Astrocyte of the cerebellum (primary cell): ENCODE measurements at regions not wholly inside any gene's neighbourhood (a gene's known extent, or its start where the extent isn't known, plus 50 kb on each side); places are given as distances from the start of the nearest gene placed in this dataset.

Experiments used
- DNase-seq: peaks from one replicate; pipeline ENCODE4 v3.0.0-alpha.2; 2011; ENCODE audit warnings: low read depth
- H3K4me3 ChIP-seq: 2 replicates; pipeline ENCODE4 v1.5.1; 2011; ENCODE audit warnings: mild to moderate bottlenecking, low read depth, low read length, moderate library complexity
- CTCF ChIP-seq: IDR thresholded peaks from 2 replicates; pipeline ENCODE4 v1.5.1; 2012; ENCODE audit warnings: low read length, low read depth, moderate library complexity, mild to moderate bottlenecking; ENCODE audit errors: missing control alignments
- in situ Hi-C: cut with HindIII; loops from 2 replicates; pipeline ENCODE4 v1.10.0; 2017; ENCODE audit warnings: low sequenced_read_pairs

DNA sequence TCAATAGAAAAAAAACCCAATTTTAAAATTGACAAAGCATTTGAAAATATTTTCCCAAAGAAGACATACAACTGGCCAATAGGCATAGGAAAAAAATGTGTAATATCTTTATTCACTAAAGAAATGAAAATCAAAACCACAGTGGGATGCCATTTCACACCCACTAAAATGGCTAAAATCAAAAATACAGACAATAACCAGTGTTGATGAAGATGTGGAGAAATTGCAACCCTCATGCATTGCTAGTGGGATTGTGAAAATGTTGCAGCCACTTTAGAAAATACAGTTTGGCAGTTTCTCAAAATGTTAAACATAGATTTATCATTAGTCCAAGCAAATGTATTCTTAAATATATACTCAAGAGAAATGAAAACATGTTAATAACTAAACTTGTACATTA lies 315.1 kb upstream of the GPR149 start:
- no peak for TF ChIP-seq CTCF
- no peak overlapping the region for H3K4me3 ChIP-seq
- no peak for DNase-seq
- in situ Hi-C loops, result no loop called here

- in situ Hi-C loops, result no loop called here
- H3K4me3 ChIP-seq, result no peak overlapping the region
- no peak for TF ChIP-seq CTCF
- no peak for DNase-seq
Observed at GRCh38 chr3:154743418-154743817, 313.4 kb upstream of the GPR149 start.

- H3K4me3 ChIP-seq, result no peak overlapping the region
- DNase-seq, result no peak
- in situ Hi-C loops, result no loop called here
- no peak for TF ChIP-seq CTCF
Observed at GRCh38 chr3:154734468-154734867, 304.5 kb upstream of the GPR149 start.

DNA sequence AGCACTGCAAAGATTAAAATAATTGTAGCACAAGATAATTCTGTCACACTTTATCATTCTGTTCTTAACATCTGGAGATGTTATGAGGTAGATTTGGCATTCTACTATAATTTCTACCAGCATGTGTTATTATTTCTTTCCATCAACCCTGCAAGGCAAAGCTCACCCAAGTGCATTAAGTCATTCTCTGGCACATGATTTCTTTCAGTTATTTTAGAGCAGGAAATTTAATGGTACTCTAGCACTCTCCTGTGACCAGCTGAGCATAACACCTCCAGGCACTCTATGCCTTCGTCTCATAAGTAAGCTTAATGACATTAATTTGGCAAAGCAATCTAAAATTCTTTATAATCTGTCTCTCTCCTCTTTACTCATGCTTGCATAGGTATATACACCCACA lies 300.2 kb upstream of the GPR149 start:
- DNase-seq, result no peak
- no peak overlapping the region for H3K4me3 ChIP-seq
- TF ChIP-seq CTCF, result no peak
- in situ Hi-C loops, result no loop called here

GRCh38 chr3:154729741-154730140 lies 299.8 kb upstream of the GPR149 start:
- in situ Hi-C loops, result no loop called here
- DNase-seq, result no peak
- TF ChIP-seq CTCF, result no peak
- no peak overlapping the region for H3K4me3 ChIP-seq

DNA sequence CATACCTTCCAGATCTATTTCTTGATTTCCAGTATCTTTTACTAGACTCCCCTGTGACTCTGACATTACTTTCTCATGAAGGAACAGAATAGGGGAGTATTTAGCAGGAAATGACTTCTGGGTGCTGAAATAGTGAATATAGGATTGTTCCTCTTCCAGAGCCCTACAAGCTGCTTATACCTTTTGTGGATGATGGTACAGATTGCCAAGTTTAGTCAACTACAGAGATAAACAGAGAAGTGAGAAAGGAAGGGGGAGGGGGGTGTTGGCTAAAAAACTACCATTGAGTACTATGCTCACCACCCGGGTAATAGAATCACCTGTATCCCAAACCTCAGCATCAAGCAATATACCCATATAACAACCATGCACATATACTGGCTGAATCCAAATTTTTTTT lies 298.3 kb upstream of the GPR149 start:
- TF ChIP-seq CTCF, result no peak
- in situ Hi-C loops, result no loop called here
- DNase-seq, result no peak
- no peak overlapping the region for H3K4me3 ChIP-seq

GRCh38 chr3:154720921-154721320 lies 290.9 kb upstream of the GPR149 start:
- TF ChIP-seq CTCF, result no peak
- DNase-seq, result no peak
- no peak overlapping the region for H3K4me3 ChIP-seq
- in situ Hi-C loops, result no loop called here
